ENCODE measurements at regions not wholly inside any gene's neighbourhood (a gene's known extent, or its start where the extent isn't known, plus 50 kb on each side); places are given as distances from the start of the nearest gene placed in this dataset.

- H3K27ac Mint-ChIP-seq, result 0 out of 2 replicates have a peak overlapping the region, but pooled peaks have one; percentile 1
- no peaks in the 10 kb centered on the region for H3K27me3 Mint-ChIP-seq (ENCODE audit: low read depth)
- H3K36me3 Mint-ChIP-seq, result no peaks in the 10 kb centered on the region
- POLR2A ChIA-PET, result no interaction called here
- H3K9me3 Mint-ChIP-seq, result no peaks in the 10 kb centered on the region
- ATAC-seq, result peak; percentile 86
- DNase-seq (ENCODE audit: low spot score), result no peak
- H3K4me3 Mint-ChIP-seq, result no peak overlapping the region
- peaks cover 34% of the 10 kb centered on the region for H3K4me1 Mint-ChIP-seq
- CTCF ChIA-PET, result interaction anchor here (0.9 to 2.5 kb wide), 4 partner anchors 13 to 377 kb away, joined by 3 to 10 read pairs (median 6); no protein-coding TSS in a partner anchor
- TF ChIP-seq RORB (CRISPR knock-in tag; IDR thresholded peaks at IDR 0.05) (no peak), GTF2I (CRISPR knock-in tag; conservative IDR thresholded peaks at IDR 0.05) (no peak), AFF4 (CRISPR knock-in tag; IDR thresholded peaks at IDR 0.05; ENCODE audit: borderline replicate concordance) (no peak), JUN (CRISPR knock-in tag; IDR thresholded peaks at IDR 0.05) (no peak), TP53 (CRISPR knock-in tag; IDR thresholded peaks at IDR 0.05) (no peak), ZNF396 (CRISPR knock-in tag; IDR thresholded peaks at IDR 0.05; ENCODE audit: borderline replicate concordance) (no peak), EMX1 (CRISPR knock-in tag; IDR thresholded peaks at IDR 0.05) (no peak), SP1 (CRISPR knock-in tag; conservative IDR thresholded peaks at IDR 0.05) (no peak)
- TF ChIP-seq, protein P1, sequence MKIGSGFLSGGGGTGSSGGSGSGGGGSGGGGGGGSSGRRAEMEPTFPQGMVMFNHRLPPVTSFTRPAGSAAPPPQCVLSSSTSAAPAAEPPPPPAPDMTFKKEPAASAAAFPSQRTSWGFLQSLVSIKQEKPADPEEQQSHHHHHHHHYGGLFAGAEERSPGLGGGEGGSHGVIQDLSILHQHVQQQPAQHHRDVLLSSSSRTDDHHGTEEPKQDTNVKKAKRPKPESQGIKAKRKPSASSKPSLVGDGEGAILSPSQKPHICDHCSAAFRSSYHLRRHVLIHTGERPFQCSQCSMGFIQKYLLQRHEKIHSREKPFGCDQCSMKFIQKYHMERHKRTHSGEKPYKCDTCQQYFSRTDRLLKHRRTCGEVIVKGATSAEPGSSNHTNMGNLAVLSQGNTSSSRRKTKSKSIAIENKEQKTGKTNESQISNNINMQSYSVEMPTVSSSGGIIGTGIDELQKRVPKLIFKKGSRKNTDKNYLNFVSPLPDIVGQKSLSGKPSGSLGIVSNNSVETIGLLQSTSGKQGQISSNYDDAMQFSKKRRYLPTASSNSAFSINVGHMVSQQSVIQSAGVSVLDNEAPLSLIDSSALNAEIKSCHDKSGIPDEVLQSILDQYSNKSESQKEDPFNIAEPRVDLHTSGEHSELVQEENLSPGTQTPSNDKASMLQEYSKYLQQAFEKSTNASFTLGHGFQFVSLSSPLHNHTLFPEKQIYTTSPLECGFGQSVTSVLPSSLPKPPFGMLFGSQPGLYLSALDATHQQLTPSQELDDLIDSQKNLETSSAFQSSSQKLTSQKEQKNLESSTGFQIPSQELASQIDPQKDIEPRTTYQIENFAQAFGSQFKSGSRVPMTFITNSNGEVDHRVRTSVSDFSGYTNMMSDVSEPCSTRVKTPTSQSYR (CRISPR knock-in tag; IDR thresholded peaks at IDR 0.05), result no peak
- TF ChIP-seq, protein P2, sequence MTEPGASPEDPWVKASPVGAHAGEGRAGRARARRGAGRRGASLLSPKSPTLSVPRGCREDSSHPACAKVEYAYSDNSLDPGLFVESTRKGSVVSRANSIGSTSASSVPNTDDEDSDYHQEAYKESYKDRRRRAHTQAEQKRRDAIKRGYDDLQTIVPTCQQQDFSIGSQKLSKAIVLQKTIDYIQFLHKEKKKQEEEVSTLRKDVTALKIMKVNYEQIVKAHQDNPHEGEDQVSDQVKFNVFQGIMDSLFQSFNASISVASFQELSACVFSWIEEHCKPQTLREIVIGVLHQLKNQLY (CRISPR knock-in tag; IDR thresholded peaks at IDR 0.05), result no peak
- TF ChIP-seq, protein P3, sequence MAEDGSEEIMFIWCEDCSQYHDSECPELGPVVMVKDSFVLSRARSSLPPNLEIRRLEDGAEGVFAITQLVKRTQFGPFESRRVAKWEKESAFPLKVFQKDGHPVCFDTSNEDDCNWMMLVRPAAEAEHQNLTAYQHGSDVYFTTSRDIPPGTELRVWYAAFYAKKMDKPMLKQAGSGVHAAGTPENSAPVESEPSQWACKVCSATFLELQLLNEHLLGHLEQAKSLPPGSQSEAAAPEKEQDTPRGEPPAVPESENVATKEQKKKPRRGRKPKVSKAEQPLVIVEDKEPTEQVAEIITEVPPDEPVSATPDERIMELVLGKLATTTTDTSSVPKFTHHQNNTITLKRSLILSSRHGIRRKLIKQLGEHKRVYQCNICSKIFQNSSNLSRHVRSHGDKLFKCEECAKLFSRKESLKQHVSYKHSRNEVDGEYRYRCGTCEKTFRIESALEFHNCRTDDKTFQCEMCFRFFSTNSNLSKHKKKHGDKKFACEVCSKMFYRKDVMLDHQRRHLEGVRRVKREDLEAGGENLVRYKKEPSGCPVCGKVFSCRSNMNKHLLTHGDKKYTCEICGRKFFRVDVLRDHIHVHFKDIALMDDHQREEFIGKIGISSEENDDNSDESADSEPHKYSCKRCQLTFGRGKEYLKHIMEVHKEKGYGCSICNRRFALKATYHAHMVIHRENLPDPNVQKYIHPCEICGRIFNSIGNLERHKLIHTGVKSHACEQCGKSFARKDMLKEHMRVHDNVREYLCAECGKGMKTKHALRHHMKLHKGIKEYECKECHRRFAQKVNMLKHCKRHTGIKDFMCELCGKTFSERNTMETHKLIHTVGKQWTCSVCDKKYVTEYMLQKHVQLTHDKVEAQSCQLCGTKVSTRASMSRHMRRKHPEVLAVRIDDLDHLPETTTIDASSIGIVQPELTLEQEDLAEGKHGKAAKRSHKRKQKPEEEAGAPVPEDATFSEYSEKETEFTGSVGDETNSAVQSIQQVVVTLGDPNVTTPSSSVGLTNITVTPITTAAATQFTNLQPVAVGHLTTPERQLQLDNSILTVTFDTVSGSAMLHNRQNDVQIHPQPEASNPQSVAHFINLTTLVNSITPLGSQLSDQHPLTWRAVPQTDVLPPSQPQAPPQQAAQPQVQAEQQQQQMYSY (CRISPR knock-in tag; IDR thresholded peaks at IDR 0.05), result no peak
- TF ChIP-seq, protein P4, sequence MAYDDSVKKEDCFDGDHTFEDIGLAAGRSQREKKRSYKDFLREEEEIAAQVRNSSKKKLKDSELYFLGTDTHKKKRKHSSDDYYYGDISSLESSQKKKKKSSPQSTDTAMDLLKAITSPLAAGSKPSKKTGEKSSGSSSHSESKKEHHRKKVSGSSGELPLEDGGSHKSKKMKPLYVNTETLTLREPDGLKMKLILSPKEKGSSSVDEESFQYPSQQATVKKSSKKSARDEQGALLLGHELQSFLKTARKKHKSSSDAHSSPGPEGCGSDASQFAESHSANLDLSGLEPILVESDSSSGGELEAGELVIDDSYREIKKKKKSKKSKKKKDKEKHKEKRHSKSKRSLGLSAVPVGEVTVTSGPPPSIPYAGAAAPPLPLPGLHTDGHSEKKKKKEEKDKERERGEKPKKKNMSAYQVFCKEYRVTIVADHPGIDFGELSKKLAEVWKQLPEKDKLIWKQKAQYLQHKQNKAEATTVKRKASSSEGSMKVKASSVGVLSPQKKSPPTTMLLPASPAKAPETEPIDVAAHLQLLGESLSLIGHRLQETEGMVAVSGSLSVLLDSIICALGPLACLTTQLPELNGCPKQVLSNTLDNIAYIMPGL (CRISPR knock-in tag; IDR thresholded peaks at IDR 0.05), result no peak
These were observed 74.6 kb upstream of the OSBPL8 start for GRCh38 chr12:76634133-76634532.

DNA sequence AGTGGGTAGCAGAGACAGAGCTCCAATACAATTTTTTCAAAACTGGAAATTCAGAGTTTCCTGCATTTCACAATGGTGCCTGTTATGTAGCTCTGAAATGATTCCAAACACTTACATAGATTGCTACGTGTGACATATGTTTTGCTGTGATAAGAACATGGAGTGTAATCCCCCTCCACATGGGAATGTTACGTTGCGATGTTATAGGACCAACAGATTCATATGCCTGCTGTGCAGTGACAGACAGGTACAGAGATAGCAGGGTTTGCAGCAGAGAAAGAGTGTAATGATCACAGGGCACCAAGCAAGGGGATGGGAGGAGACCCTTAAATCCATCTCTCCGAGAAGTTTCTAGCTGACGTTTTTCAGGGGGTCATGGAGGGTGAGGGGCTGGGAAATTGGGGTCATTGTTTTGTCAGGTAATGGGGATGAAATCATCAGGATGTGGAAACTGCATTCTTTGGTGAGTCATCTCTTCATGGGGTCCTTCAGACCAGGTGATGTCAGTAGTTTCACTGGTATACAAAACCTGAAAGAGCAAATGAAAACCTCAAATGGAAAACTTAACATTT, 76.6 kb upstream of the OSBPL8 start:
- ATAC-seq, result peak; percentile 62
- no peak for DNase-seq (ENCODE audit: low spot score)
- TF ChIP-seq JAZF1 (CRISPR knock-in tag; IDR thresholded peaks at IDR 0.05) (no peak), E2F4 (CRISPR knock-in tag; IDR thresholded peaks at IDR 0.05; ENCODE audit: borderline replicate concordance, low read depth) (no peak), CBFB (CRISPR knock-in tag; IDR thresholded peaks at IDR 0.05; ENCODE audit: low read depth) (no peak), TEAD1 (CRISPR knock-in tag; IDR thresholded peaks at IDR 0.05) (no peak), ZNF671 (CRISPR knock-in tag; IDR thresholded peaks at IDR 0.05) (no peak)
- no peaks in the 10 kb centered on the region for H3K36me3 Mint-ChIP-seq
- POLR2A ChIA-PET, result no interaction called here
- peaks cover 38% of the 10 kb centered on the region for H3K4me1 Mint-ChIP-seq
- H3K27ac Mint-ChIP-seq, result no peak overlapping the region
- no peak overlapping the region for H3K4me3 Mint-ChIP-seq
- no peaks in the 10 kb centered on the region for H3K9me3 Mint-ChIP-seq
- no peaks in the 10 kb centered on the region for H3K27me3 Mint-ChIP-seq (ENCODE audit: low read depth)
- CTCF ChIA-PET, result no interaction called here
